H9 (cell line): ENCODE measurements at regions not wholly inside any gene's neighbourhood (a gene's known extent, or its start where the extent isn't known, plus 50 kb on each side); places are given as distances from the start of the nearest gene placed in this dataset.

Experiments
- DNase-seq: peaks from one replicate; pipeline ENCODE4 v3.0.0-alpha.2; 2017
- H2AFZ ChIP-seq: one replicate; pipeline ENCODE4 v1.6.1; 2013; ENCODE audit warnings: mild to moderate bottlenecking, low read length, control low read depth, moderate library complexity
- H2AK5ac ChIP-seq: 2 replicates; pipeline ENCODE4 v1.6.1; 2013; ENCODE audit warnings: low read length, control low read depth, mixed read lengths; ENCODE audit not compliant: insufficient read length
- H2BK120ac ChIP-seq: one replicate; pipeline ENCODE4 v1.6.1; 2013; ENCODE audit warnings: low read depth, mild to moderate bottlenecking, low read length, control low read depth, inconsistent platforms; ENCODE audit not compliant: poor library complexity, severe bottlenecking
- H2BK12ac ChIP-seq: 2 replicates; pipeline ENCODE4 v1.6.1; 2013; ENCODE audit warnings: low read length, control low read depth, mixed read lengths, low read depth; ENCODE audit not compliant: insufficient read length
- H2BK15ac ChIP-seq: 2 replicates; pipeline ENCODE4 v1.6.1; 2013; ENCODE audit warnings: low read depth, low read length, control low read depth
- H2BK20ac ChIP-seq: one replicate; pipeline ENCODE4 v1.6.1; 2013; ENCODE audit warnings: low read depth, mild to moderate bottlenecking, low read length, control low read depth, inconsistent platforms; ENCODE audit not compliant: poor library complexity, severe bottlenecking
- H2BK5ac ChIP-seq: 2 replicates; pipeline ENCODE4 v1.6.1; 2013; ENCODE audit warnings: low read length, control low read depth, mixed read lengths; ENCODE audit not compliant: insufficient read length
- H3K14ac ChIP-seq: 2 replicates; pipeline ENCODE4 v1.6.1; 2013; ENCODE audit warnings: low read length, control low read depth; ENCODE audit not compliant: insufficient read depth
- H3K18ac ChIP-seq: 2 replicates; pipeline ENCODE4 v1.6.1; 2013; ENCODE audit warnings: low read depth, mild to moderate bottlenecking, mixed read lengths, low read length, control low read depth; ENCODE audit not compliant: insufficient read length
- H3K23ac ChIP-seq: 2 replicates; pipeline ENCODE4 v1.6.1; 2013; ENCODE audit warnings: low read length, control low read depth, mixed read lengths, low read depth; ENCODE audit not compliant: insufficient read length
- H3K23me2 ChIP-seq: 2 replicates; pipeline ENCODE4 v1.6.1; 2013; ENCODE audit warnings: low read depth, mild to moderate bottlenecking, mixed read lengths, low read length, control low read depth; ENCODE audit not compliant: insufficient read length, poor library complexity, severe bottlenecking
- H3K27ac ChIP-seq: 2 replicates; pipeline ENCODE4 v1.5.1; 2013; ENCODE audit warnings: low read length, control low read depth, mixed read lengths, low read depth; ENCODE audit not compliant: insufficient read length
- H3K27me3 ChIP-seq: 2 replicates; pipeline ENCODE4 v1.6.1; 2013; ENCODE audit warnings: low read length, control low read depth, inconsistent platforms; ENCODE audit not compliant: insufficient read depth
- H3K4ac ChIP-seq: 2 replicates; pipeline ENCODE4 v1.6.1; 2013; ENCODE audit warnings: low read depth, mild to moderate bottlenecking, control low read depth, inconsistent platforms, low read length, moderate library complexity
- H3K4me1 ChIP-seq: 2 replicates; pipeline ENCODE4 v1.6.1; 2013; ENCODE audit warnings: low read length, control low read depth, inconsistent platforms; ENCODE audit not compliant: insufficient read depth
- H3K4me2 ChIP-seq: 2 replicates; pipeline ENCODE4 v1.6.1; 2013; ENCODE audit warnings: low read length, control low read depth, mixed read lengths; ENCODE audit not compliant: insufficient read length, insufficient read depth
- H3K56ac ChIP-seq: 2 replicates; pipeline ENCODE4 v1.6.1; 2013; ENCODE audit warnings: low read depth, mild to moderate bottlenecking, mixed read lengths, low read length, control low read depth; ENCODE audit not compliant: insufficient read length
- H3K79me1 ChIP-seq: 2 replicates; pipeline ENCODE4 v1.6.1; 2013; ENCODE audit warnings: low read depth, mild to moderate bottlenecking, moderate library complexity, low read length, control low read depth, inconsistent platforms; ENCODE audit not compliant: insufficient read depth, poor library complexity, severe bottlenecking
- H3K79me2 ChIP-seq: 2 replicates; pipeline ENCODE4 v1.6.1; 2013; ENCODE audit warnings: low read length, control low read depth, inconsistent platforms; ENCODE audit not compliant: insufficient read depth
- H3K9ac ChIP-seq: 2 replicates; pipeline ENCODE4 v1.6.1; 2013; ENCODE audit warnings: low read length, control low read depth, mixed read lengths; ENCODE audit not compliant: insufficient read length; ENCODE audit errors: extremely low read depth
- H3K9me3 ChIP-seq: one replicate; pipeline ENCODE4 v1.6.1; 2013; ENCODE audit warnings: low read depth, low read length, inconsistent platforms; ENCODE audit not compliant: control insufficient read depth
- H3T11ph ChIP-seq: one replicate; pipeline ENCODE4 v1.6.1; 2013; ENCODE audit warnings: mild to moderate bottlenecking, low read length, control low read depth, inconsistent platforms
- H4K20me1 ChIP-seq: one replicate; pipeline ENCODE4 v1.6.1; 2013; ENCODE audit not compliant: control insufficient read depth, insufficient read length, insufficient read depth
- H4K5ac ChIP-seq: 2 replicates; pipeline ENCODE4 v1.6.1; 2013; ENCODE audit warnings: low read depth, mild to moderate bottlenecking, mixed read lengths, low read length, control low read depth; ENCODE audit not compliant: insufficient read length
- H4K8ac ChIP-seq: replicated peaks from 2 replicates; pipeline ENCODE4 v1.6.1; 2013; ENCODE audit warnings: low read length, control low read depth, mixed read lengths, low read depth; ENCODE audit not compliant: insufficient read length
- H4K91ac ChIP-seq: 2 replicates; pipeline ENCODE4 v1.6.1; 2013; ENCODE audit warnings: low read depth, mild to moderate bottlenecking, moderate library complexity, mixed read lengths, low read length, control low read depth; ENCODE audit not compliant: insufficient read length
- H3K27ac Mint-ChIP-seq, 3 experiments: 2 replicates in 2 of 3; 3 replicates in 1 of 3; pipeline ENCODE4 v1.8.0; 2020 to 2021; ENCODE audit warnings: mixed read lengths in 3 of 3, mild to moderate bottlenecking in 1 of 3, moderate library complexity in 1 of 3
- H3K27me3 Mint-ChIP-seq: 2 replicates; pipeline ENCODE4 v1.8.0; 2021; ENCODE audit warnings: low read depth, mild to moderate bottlenecking, moderate library complexity, mixed read lengths
- H3K36me3 Mint-ChIP-seq, 3 experiments: 2 replicates in 2 of 3; 3 replicates in 1 of 3; pipeline ENCODE4 v1.8.0; 2020 to 2021; ENCODE audit warnings: low read depth in 3 of 3, mixed read lengths in 3 of 3; ENCODE audit not compliant: insufficient read depth in 1 of 3
- H3K4me1 Mint-ChIP-seq, 2 experiments: 2 replicates each; pipeline ENCODE4 v1.8.0; 2020; ENCODE audit warnings: mixed read lengths in 2 of 2
- H3K4me3 Mint-ChIP-seq, 2 experiments: 2 replicates in 1 of 2; 3 replicates in 1 of 2; pipeline ENCODE4 v1.8.0; 2020 to 2021; ENCODE audit warnings: mild to moderate bottlenecking in 2 of 2, mixed read lengths in 2 of 2, moderate library complexity in 1 of 2
- H3K9me3 Mint-ChIP-seq, 2 experiments: 2 replicates in 1 of 2; 3 replicates in 1 of 2; pipeline ENCODE4 v1.8.0; 2020; ENCODE audit warnings: mild to moderate bottlenecking in 2 of 2, mixed read lengths in 2 of 2, moderate library complexity in 1 of 2
- WGBS: extraction: QIAGEN DNeasy Blood & Tissue Kit; methylation state at CpG from one replicate; pipeline ENCODE4 v1.1.7; 2013; ENCODE audit warnings: missing lambda C conversion rate, low lambda C conversion rate, mixed read lengths; ENCODE audit not compliant: insufficient read length; ENCODE audit errors: extremely low coverage; 5-methylcytosine and 5-hydroxymethylcytosine counted together
- TF ChIP-seq, protein P1 (sequence below): fragments of 200-600 bp; sonication (generic); conservative IDR thresholded peaks from 3 replicates; pipeline ENCODE4 v1.8.0; 2021; ENCODE audit warnings: antibody characterized with exemption, mild to moderate bottlenecking

DNA sequence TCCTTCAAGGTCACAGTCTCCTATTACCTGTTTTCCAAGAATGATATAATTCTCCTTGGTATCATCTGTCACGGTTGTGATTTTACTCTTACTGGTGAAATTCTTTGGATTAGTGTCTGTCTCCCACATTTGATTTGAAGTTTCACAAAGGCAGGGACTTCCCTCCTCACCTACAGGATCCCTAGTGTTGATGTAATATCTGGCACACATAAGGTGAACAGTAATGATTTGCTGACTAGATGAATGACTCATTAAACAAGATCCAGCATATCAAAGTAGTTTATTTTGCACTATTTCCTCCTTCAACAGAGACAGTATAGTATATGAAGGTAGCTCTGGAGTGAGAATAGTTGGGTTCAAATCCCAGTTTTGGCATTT lies 135.3 kb upstream of the IL1RAPL2 start:
- no peak overlapping the region for H2BK15ac ChIP-seq
- Mint-ChIP-seq H3K27me3 (peaks cover 2% of the 10 kb centered on the region), H3K4me1 (peaks cover 0 to 7% of the 10 kb centered on the region in 2 experiments; a peak in 2 of 4 replicates), H3K27ac (no peak overlapping the region), H3K4me3 (no peak overlapping the region), H3K36me3 (peaks cover 0 to 3% (median 0%) of the 10 kb centered on the region in 3 experiments; a peak in 1 of 7 replicates), H3K9me3 (peaks cover 0 to 56% of the 10 kb centered on the region in 2 experiments; a peak in 2 of 5 replicates)
- H3K23me2 ChIP-seq, result no peaks in the 10 kb centered on the region
- no peak overlapping the region for H4K8ac ChIP-seq
- H2BK5ac ChIP-seq, result no peak overlapping the region
- H3K79me1 ChIP-seq, result no peaks in the 10 kb centered on the region
- H2AK5ac ChIP-seq, result no peak overlapping the region
- TF ChIP-seq, protein P1, sequence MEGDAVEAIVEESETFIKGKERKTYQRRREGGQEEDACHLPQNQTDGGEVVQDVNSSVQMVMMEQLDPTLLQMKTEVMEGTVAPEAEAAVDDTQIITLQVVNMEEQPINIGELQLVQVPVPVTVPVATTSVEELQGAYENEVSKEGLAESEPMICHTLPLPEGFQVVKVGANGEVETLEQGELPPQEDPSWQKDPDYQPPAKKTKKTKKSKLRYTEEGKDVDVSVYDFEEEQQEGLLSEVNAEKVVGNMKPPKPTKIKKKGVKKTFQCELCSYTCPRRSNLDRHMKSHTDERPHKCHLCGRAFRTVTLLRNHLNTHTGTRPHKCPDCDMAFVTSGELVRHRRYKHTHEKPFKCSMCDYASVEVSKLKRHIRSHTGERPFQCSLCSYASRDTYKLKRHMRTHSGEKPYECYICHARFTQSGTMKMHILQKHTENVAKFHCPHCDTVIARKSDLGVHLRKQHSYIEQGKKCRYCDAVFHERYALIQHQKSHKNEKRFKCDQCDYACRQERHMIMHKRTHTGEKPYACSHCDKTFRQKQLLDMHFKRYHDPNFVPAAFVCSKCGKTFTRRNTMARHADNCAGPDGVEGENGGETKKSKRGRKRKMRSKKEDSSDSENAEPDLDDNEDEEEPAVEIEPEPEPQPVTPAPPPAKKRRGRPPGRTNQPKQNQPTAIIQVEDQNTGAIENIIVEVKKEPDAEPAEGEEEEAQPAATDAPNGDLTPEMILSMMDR, result no peak
- WGBS, result no CpG with 5 or more reads among the region's 1 CpG
- no peak overlapping the region for H3K18ac ChIP-seq
- no peak overlapping the region for H3K4ac ChIP-seq
- no peak overlapping the region for H2BK12ac ChIP-seq
- no peak for DNase-seq
- no peak overlapping the region for H3T11ph ChIP-seq
- no peak overlapping the region for H2BK20ac ChIP-seq
- H3K4me2 ChIP-seq, result no peak overlapping the region
- H4K91ac ChIP-seq, result no peak overlapping the region
- no peak overlapping the region for H3K14ac ChIP-seq
- peaks cover 6% of the 10 kb centered on the region for H3K9me3 ChIP-seq
- H3K23ac ChIP-seq, result no peak overlapping the region
- no peak overlapping the region for H3K27ac ChIP-seq
- no peaks in the 10 kb centered on the region for H3K79me2 ChIP-seq
- H2BK120ac ChIP-seq, result no peak overlapping the region
- no peak overlapping the region for H4K5ac ChIP-seq
- no peaks in the 10 kb centered on the region for H3K27me3 ChIP-seq
- H3K56ac ChIP-seq, result no peak overlapping the region
- no peaks in the 10 kb centered on the region for H3K4me1 ChIP-seq
- no peak overlapping the region for H2AFZ ChIP-seq
- no peak overlapping the region for H3K9ac ChIP-seq
- H4K20me1 ChIP-seq, result no peaks in the 10 kb centered on the region
